Skeletal muscle cell (primary cell): ENCODE measurements at regions not wholly inside any gene's neighbourhood (a gene's known extent, or its start where the extent isn't known, plus 50 kb on each side); places are given as distances from the start of the nearest gene placed in this dataset.

ENCODE experiments used
- DNase-seq: peaks from one replicate; pipeline ENCODE4 v3.0.0-alpha.2; 2010; ENCODE audit warnings: low read depth
- H3K4me3 ChIP-seq: 2 replicates; pipeline ENCODE4 v1.5.1; 2011; ENCODE audit warnings: low read depth, mild to moderate bottlenecking, control low read depth, low read length, moderate library complexity

DNA sequence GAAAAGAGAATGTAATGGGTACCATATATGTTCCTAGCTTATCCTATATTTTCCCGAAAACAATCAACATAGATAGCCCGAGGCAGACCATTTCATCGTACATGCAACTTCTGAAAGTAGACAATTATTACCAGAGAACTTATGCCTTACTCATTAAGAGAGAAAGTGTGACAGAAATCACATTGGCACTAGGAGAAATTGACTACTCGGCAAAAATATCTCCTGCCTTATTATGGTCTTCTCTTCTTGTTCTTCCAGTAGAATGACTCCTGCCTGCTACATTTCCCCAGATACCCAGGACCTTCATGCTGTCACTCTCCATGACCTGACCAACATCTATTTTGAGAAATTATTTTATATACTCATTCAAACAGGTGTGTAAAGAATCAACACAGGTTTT is 1015.7 kb downstream of the TUSC7 start:
- no peak for DNase-seq
- H3K4me3 ChIP-seq = no peak overlapping the region

DNA sequence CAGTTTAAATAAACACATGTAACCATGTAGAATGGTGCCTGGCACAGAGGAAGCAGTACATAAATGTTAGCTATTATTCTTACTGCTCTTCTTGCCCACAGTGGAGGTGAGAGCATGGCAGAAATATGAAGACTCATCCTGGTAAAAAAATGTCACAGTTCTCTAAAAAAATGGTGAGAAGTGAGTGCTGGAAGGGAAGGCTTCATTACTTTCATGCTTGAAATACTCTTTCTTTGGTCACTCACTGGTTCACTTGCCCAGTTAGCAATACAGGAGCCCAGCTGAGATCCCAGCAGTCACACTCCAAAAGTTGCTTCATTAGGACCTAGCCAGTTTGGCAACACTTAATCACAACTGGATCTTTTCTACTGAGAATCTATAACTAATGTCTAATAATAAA is 1017.2 kb downstream of the TUSC7 start:
- no peak overlapping the region for H3K4me3 ChIP-seq
- no peak for DNase-seq

DNA sequence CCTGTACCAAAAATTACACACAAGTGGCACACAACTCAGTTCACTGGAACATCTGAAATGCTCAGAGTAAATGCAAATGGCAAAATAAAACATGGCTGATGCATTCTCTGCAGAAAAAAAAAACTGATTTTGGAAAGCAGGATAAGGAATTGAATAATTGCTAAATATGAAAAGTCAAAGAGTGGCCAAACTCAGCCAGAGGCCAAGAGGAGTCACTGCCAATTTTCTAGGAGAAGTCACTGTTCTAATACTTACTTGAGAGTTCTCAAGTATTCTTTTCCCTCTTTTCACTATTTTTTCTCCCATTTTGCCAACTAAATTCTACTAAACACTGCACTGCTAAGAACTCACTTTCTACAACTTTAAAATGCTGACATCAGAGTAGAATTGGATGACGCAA is 1018.6 kb downstream of the TUSC7 start:
- H3K4me3 ChIP-seq = no peak overlapping the region
- no peak for DNase-seq

DNA sequence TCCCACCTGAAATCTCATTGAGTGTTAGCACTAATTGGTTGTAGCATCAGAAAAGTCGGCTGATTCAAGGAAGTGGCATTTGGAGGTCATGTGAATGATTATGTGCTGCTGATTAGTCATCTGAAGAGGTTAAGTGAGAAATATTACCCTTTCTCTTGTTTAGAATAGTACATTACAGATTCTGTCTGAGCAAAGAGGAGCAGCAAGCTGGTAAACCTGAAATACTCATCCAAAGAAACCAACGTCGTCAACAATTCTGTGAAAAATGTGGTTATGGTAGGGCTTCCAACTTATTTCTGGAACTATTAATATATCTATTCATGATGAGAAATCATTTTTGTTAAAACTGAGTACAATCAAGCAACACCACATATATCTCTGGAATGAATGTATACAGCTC is 1024.9 kb downstream of the TUSC7 start:
- no peak for DNase-seq
- no peak overlapping the region for H3K4me3 ChIP-seq

DNA sequence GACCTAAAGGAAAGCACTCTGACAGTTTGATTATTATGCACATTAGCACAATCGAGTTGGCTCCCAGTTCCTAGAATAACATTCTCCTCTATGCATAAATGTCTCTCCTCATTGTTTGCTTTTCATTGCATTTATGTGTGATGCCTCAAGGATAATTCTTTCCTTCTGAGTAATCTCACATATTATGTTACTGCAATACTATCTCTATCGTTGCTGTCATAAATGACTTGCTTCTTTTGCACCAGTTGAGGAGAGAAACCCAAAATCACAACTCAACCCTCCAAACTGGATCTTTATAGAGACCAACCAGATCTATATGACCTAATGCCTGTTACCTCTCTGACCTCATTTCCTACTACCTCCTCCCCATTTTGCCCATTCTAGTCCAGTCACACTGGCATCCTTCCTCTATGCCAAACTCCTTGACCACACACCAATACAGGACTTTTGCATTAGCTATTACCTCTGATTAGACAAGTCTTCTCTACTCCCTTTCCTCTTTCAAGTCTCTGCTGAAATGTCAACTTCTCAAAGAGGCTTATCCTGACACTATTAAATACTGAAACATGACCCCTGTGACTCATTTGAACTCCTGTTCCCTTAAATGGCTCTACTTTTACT is 1026.0 kb downstream of the TUSC7 start:
- DNase-seq = peak; percentile 50
- no peak overlapping the region for H3K4me3 ChIP-seq

DNA sequence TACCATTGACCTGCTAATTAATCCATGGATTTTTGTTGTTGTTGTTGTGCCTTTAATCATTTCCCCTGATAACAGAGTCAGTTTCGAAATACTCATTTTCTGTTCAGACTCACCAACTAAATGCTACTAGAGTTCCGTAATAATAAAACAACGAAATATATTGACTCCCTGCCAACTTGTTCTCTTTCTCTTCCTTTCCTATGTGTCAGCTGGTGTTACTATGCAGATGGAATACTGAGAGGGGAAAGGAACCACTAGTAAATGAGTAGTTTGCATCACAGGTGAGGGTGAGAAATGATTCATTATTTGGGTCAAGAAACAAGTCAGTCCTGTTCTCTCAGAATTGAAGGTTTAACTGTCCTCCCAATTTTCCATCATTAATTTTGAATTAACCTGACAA is 1027.3 kb downstream of the TUSC7 start:
- no peak overlapping the region for H3K4me3 ChIP-seq
- DNase-seq = no peak

DNA sequence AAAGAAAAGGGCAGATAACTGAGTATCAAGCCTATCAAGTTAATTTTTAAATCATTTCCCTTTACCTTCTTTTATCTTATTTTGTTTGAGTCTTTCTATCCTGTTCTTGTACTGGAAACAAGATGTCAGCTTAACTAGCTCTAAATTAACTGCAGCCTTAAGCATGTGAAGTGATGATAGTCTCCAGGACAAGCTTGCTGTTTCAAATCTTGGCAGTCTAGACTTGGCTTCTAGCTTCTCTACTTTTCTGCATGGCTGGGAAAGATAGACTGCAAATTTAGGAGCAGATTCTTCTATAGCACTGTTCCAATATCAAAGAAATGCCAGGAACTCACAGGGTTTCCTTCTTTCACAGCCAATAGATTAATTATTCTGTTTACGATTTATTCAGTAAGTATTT is 1034.4 kb downstream of the TUSC7 start:
- H3K4me3 ChIP-seq = no peak overlapping the region
- DNase-seq = no peak

DNA sequence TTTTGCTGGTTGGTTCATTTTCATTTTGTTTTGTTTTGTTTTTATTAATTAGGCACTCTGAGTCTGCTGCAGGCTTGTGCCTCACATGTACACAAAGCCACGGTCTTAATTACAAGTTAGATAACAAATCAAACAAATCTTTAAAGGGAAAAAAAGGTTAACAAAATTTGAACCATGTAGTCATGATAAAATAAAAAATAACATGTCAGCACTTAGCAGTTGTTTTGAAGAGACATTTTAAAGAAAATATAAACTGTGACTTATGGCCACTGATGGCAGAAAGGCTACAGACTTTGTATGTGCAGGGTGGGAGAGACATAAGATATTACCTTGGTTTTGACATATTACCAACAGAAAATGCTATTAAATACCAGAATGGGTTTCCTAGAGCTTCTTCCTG is 1035.4 kb downstream of the TUSC7 start:
- no peak overlapping the region for H3K4me3 ChIP-seq
- DNase-seq = no peak

DNA sequence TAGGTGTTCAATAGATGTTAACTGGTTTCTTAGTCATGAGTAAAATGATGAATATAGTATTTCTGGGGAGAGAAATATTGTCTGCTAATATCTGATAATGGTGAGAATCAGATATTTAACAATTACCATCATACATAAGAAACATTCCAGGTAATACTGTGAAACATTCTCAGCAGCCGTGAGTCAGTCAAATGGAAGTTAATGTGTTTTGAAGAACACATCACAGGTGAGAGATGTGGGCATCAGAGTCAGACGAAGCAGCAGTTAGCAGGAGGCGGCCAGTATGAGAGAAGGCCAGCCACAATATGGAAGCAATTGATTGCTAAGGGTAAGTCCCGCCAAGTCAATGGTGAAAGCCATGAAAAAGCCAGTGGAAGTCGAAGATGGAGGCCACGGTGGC is 1035.9 kb downstream of the TUSC7 start:
- DNase-seq = no peak
- no peak overlapping the region for H3K4me3 ChIP-seq

DNA sequence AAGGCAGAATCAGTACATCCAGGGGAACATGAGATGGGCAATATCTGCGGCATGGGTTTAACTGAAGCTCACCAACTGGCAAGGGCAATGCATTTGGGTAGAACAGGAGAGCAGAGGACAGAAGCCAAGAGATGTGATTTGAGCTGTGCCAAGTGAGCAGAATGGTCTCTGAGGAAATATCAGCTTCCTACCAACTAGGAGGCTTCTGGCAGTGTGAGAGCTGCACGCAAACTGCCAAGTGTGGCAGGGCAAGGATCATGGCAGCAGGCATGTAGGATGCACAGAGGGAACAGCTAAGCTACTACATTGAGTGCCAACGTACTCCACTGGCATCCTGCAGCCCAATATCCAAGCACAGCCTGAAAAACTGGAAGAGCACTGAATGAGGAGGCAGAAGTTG is 1036.5 kb downstream of the TUSC7 start:
- DNase-seq = no peak
- H3K4me3 ChIP-seq = no peak overlapping the region

DNA sequence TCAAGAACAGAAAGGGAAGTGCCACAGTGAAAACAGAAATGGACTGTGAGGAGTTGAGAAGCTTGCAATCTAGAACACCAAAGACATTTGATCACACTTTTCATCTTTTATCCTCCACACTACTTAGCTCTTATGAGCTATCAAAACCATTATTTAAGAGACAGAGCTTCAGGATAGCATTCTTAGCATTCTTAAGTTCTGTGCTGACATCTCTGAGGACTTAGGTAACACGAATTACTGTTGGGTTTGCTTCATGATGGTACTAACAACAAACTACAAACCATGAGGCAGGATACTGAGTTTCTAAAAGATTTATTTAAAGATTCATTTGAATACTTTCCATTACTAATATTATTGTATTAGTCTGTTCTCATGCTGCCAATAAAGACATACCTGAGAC is 1038.6 kb downstream of the TUSC7 start:
- DNase-seq = no peak
- no peak overlapping the region for H3K4me3 ChIP-seq

DNA sequence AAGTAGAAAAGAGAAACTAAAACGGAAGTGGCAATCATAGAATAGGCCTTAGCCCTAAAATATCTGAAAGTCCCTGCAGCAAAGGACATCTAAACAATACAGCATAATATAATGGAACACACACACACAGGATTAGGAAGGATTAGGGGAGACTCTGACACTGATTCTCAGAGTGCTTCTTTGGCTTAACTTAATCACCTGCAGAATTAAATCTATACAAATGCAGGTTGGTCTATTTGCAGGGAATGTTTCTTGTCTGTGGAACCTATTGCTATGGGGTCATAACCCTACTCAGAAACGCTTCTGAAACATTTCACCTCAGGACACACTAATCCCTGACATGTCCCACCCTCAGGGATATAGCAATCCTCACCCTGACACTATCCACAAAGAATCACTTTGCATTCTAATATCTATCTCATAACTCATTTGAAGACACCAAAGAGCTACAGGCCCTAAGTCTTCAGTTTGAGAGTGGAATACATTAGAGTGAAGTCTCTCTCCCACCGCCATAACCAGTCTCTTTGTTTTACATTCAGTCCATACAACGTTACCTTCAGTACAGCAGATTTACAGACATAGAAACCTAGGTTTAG is 1041.2 kb downstream of the TUSC7 start:
- no peak for DNase-seq
- H3K4me3 ChIP-seq = no peak overlapping the region

DNA sequence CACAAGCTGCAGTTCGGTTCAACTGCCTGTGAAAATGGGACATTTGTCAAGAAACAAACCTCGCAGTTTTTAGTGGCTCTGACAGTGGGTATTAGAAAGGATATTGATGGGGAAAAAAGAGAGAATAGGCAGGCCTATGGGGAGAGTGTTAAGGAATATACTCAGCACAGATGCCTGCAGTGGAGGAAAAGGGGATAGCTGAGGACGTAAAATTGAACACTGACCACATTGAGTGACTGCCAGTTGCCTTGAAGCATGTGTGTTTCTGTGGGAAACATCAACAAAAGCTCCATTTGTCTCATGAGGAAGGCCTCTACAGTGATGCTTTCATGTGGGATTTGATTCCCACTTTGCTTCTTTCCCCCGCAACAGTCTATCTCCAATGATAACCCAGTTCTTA is 1042.1 kb downstream of the TUSC7 start:
- DNase-seq = no peak
- no peak overlapping the region for H3K4me3 ChIP-seq

DNA sequence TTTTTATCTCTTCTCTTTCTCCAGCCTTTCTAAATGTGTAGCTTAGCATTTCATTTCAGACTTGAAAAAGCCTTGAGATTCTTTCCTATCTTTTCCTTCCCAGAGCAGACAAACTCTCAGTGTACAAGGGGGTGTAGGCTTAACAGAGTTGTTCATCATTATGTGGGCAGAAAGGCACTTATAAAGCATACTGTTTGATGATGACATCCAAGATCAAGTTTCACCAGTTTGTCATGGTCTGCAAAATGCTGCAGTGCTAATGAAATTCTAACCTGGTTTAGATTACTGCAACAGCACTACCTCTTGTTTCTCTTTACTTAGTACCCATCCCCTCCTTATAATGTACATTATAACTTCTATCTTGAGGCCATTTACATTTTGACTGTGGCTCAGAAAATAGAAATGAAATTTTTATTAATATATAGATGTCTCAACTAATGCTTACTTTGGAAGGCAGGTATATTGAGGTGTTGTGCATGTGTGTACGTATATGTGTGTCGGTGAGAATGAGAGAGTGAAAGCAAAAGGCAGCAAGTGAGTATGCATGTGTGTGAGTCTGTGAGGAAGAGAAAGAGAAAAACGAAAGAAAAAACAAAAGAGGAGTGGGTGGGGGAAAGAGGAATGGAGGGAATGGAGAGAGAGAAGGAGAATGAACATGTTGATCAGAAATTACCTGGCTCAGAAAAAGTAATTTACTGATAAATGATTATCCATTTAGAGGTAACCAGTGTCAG is 1043.6 kb downstream of the TUSC7 start:
- peak; percentile 52 for DNase-seq
- no peak overlapping the region for H3K4me3 ChIP-seq

DNA sequence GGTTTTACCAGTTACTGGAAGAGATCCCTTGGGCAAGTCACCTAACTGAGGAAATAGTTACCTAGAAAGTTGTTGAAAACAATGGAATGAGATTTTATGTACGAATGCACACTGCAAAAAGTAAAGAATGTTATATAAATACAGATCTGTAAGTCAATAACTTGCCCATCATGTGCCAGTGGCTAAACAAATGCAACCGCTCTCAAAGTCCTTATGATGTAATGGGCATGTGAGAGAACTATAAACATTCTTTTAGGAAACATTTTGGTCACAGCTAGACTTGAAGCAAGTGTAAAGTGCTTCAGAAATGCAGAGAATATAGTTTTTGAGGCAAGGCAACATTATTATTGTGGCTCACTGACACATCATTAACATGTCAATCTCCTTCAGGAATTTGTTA is 1044.5 kb downstream of the TUSC7 start:
- H3K4me3 ChIP-seq = no peak overlapping the region
- no peak for DNase-seq

DNA sequence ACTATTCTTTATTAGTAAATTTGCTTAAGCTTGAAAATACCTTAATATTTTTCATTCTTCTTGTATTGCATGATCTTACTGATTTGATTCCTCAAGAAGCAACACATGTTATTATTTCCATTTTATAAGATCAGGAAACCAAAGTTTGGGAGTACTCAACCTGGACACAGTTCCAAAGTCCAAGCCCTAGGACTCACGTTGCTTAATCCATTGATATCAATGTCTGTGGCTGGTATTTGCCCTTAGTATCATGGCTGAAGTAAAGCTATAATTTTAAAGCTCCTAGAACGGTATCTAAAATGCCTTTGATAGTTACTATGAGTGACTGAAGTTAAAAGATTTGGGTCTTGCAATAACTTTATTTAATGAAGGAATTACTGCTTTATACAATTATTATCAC is 1045.3 kb downstream of the TUSC7 start:
- no peak overlapping the region for H3K4me3 ChIP-seq
- DNase-seq = no peak

DNA sequence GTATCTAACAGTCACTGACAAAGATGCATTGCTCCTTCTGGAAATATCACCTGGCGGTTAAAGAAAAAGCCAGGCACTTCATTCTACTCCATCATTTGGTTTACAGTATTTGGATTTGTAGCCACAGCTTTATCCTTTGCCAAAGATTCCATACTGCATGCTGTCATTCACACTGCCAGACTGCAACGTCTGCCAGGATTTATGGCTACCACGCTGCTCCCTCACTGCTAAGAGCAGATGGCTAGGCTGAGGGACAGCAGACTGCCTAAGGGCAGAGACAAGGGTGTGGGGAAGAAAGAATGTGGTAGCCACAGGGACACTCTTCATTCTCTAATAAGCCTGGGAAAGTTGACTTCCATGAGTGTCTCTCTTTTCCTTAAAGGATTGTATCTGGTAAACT is 1047.0 kb downstream of the TUSC7 start:
- no peak overlapping the region for H3K4me3 ChIP-seq
- DNase-seq = no peak

DNA sequence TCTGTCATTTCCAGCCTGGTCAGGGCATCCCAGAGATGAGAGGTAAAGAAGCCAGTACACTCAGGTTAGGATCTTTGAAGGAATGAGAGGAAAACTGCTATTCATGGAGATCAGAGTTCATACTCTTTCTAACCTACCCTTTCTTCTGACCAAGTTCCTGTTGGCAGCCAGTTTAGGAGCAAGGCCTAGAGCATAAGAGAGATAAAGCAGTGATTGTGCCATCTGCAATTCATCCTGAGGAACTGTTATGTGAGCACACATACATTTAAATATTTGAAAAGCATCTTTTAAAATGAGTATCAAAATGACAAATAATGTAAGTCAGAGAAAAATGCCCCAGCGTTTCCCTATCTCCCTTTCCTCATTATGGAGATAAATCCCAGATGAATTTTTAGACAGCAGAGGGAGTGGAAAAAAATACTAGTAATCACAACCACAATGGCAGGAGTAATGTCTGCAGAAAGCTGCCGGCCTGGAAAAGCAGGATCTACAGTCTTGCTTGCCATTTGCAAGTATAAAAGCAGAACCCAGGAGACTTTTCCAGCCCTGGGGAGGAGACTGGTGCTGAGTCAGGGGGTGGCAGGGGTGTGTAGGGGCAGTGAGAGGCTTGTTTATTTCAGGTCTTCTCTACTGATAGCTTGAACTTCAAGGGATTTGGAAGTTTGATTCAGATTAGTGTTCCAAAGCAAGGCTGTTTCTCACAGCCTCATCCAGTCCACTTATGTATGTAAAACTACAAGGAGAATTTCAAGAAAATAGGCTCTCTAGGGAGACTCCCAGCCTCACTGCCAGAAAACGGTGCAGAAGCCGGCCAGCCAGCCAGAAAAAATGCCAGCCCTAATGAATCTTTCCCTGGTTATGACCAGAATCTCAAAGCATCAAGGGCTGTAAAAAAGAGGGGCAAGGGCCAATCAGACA is 1052.4 kb downstream of the TUSC7 start:
- DNase-seq = no peak
- no peak overlapping the region for H3K4me3 ChIP-seq

DNA sequence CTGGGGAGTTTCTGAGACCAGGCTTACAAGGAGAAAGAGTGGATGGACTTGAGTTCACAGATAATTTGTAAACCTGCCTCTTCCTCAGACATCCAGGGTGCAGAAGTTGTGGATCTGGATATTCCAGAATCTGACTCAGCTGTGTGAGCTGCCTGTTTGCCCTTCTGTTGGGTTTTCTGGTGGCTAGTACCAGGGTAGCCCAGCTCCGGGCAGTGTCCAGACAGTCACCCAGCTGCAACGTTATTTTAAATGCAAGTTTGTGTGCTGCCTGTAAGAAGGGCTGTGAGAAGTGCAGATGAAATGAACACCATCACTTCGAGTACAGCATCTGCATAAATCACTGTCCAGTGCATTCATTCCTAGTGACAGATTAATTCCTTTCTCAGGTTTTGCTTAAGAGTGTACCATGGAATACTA is 1053.0 kb downstream of the TUSC7 start:
- DNase-seq = no peak

DNA sequence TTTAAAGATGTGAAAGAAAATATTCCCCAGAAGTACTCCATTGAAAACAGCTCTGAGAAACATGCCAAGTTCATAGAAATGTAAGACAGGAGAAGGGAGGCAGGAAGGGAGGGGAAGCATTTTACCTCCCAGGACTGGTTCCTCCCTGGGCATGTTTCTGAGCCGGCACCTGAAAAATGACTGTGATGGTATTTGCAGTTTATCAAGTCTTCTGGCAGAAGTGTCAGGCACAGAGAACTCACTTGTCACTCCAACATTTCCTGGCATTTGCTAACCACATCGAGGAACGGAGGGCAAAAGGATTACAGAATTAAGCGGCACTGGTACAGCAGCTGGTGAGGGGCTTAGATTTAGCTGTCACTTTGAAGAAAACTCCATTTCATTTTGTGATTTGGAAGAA is 1054.0 kb downstream of the TUSC7 start:
- no peak overlapping the region for H3K4me3 ChIP-seq
- no peak for DNase-seq

More for the DNA sequence above, 1053.0 kb downstream of the TUSC7 start:
- no peak overlapping the region for H3K4me3 ChIP-seq
